ENCODE measurements at regions not wholly inside any gene's neighbourhood (a gene's known extent, or its start where the extent isn't known, plus 50 kb on each side); places are given as distances from the start of the nearest gene placed in this dataset.
"Not testable (repeated sequence)": the region's sequence is repeated elsewhere in the genome, so short reads cannot be mapped to it uniquely, and the experiment has no call there.

DNA sequence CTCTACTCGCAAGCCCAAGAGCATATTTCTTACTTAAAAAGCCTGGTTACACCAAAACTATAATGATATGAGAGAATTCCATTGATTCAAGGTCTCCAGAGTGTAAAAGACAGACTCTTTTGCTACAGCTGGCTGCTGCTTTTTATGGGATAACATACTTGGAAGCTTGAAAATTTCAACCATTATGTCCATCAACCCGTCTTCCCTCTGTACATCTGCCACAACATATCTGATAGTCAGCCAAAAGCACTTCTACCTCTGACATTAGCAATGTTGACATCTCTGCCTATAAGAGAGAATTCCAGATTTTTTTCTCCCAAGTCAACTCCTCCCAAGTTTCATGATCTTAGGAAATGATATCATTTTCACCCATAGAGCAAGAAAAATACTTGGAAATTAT lies 54.4 kb upstream of the IQCM start:
- DNase-seq (ENCODE audit: low spot score): no peak

DNA sequence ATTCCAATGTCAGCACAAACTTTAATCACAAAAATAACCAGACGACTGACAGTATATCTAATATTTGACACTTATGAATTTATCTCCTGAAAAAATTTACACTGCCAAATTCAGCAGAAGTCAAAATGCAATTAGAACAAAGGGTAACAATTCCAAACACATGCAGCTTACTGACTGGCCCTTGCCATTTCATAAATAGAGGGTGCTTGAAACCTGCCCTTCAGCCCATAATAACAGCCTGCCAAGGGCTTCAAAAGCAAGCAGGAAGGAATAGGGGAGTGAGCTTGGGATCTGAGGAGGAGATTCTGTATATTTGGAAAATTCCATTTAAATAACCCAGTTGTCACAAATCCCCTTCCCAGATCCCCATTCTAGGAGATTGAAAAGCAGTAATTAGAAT lies 66.1 kb upstream of the IQCM start:
- no peak for DNase-seq (ENCODE audit: low spot score)

DNA sequence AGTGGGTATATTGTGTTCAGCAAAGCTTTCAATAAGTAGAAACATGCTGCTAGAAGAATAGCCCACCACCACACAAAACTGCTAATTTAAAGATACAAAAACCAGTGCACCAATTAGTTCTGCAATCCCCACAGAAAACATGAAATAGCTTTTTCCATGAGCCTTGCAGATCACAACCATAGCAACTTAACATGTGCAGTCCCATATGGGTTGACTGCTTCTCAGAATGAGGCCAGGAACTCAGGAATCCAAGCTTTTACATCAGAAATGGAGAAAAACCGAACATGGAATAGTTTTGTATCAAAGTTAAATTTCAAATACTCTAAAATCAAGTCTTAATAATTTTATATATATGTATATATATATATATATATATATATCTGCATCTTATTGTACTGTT lies 66.6 kb upstream of the IQCM start:
- no peak for DNase-seq (ENCODE audit: low spot score)

DNA sequence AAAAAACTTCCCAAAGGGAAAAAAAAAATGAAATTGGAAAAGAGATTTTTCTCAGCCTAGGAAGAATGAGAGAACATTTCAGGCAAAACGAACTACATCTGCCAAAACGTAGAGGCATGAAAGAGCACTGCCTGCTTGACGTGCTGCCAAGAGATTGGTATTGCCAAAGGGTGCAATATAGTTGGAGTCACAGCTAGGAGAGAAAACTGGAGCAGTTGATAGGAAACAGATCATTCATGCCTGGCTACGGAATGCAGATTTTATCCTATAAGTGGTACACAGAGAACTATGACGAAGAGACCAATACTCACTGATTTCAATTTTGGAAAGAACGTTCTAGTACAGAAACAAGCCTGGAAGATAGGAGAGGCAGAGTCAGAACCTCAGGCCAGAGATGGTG lies 68.4 kb upstream of the IQCM start:
- no peak for DNase-seq (ENCODE audit: low spot score)

DNA sequence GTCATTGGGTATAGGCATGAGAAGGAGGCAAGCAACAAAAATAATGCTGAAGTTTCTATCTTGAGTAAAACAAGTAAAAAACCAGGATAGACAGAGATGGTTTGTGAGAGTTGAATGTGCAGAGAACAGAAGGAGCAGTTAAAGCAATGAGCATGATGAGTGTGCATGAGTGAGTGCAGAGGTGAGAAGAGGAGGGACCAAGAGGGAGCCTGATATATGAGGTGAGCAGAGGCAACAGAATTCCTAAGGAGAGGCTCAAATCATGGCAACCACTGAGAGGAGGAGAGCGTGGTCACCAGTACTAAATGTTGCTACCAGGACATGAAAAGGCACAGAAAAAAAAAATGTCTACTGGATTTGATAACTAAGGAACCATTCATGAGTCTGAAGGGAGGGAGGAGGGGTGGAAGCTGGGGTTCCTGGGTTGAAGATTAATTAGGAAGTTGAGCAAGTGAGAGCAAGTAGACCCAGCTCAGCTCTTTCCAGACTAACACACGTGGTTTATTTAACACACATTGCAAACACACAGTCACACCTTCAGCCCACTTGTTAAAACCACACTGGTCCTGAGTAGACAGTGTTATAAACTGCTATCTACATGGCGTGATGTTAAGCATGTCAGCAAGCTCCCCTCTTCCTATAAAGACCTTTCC lies 69.0 kb upstream of the IQCM start:
- DNase-seq (ENCODE audit: low spot score): no peak

DNA sequence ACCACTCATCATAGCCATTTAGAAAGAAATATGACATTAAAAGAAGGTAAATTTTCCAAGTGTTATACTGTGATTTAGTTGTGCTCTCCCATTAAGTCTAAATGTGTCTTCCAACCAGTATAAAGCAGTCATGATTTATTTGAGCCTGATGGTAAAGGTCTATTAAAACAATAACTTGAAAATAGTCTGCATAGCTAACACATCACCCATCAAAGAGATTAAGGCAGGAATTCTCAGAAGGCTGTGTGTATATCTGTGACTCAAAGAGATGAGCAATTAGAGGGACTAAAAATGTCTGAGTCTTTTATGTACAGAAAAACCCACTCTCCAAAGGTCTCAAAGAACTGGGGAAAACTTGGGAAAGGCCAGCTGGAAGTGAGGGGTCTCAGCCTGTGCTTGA lies 70.3 kb upstream of the IQCM start:
- no peak for DNase-seq (ENCODE audit: low spot score)

DNA sequence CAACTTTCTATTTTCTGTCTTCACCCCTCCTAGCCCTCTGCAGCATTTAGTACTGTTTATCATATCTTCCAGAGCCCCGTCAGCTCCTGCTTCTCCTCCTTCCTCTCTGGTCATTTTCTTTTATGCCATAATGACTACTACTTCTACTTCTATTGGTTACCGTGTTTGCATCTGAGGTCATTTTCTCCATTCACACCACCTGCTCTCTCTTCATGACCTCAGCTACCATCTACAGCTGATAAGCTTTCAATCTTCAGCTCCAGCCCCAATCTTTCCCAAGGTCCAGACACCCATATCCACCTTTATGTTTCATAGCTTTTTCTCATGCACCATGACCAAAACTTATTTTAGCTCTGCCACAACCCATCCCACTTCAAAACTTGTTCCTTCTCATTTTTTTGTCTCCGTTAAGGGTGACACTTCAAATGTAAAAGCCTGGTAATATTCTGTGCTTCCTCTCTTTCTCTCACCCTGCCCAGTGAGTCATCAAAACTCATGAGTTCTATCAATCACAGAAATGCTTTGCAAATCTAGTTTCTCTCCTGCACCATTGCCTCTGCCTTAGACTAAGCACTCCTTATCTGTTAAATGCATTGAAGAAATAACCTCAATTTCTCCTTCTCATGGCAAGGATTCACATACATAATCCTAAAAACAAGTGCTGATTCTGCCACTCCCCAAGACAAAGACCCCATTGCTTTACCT lies 71.3 kb upstream of the IQCM start:
- no peak for DNase-seq (ENCODE audit: low spot score)

DNA sequence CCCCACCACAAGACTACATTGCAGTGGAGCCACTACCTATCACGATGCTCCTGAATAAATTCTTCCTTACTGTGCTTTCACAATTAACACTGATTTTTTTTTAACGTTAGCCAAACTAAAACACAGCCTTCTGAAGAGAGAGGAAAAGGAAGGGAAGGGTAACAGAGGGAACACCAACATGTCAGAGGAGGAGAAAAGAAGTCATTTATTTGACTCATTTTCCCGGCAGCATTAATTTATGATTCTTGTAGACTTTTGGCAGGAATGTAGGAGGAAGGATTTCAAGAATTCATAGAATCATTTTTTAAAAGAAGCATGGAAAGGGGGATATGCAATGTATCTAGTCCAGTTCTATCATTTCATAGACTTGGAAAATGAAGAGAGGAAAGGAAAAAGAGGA lies 74.3 kb upstream of the IQCM start:
- DNase-seq (ENCODE audit: low spot score): no peak

DNA sequence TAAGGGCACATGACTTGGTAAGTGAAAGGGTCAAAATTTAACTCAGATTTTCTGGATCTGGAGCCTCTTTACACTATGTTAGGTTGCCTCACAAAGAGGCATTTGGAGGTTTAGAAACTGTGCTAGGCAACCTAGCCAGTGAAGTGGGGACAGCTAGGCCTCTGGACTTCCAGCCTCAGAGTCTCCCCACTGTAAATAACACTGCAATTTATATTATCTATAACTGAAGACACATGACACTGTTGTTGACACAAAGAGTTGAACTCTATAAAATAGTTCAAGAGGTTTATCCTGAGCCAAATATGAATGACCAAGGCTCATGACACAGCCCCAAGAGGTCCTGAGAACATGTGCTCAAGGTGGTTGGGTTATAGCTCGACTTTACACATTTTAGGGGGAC lies 74.9 kb upstream of the IQCM start:
- no peak for DNase-seq (ENCODE audit: low spot score)

DNA sequence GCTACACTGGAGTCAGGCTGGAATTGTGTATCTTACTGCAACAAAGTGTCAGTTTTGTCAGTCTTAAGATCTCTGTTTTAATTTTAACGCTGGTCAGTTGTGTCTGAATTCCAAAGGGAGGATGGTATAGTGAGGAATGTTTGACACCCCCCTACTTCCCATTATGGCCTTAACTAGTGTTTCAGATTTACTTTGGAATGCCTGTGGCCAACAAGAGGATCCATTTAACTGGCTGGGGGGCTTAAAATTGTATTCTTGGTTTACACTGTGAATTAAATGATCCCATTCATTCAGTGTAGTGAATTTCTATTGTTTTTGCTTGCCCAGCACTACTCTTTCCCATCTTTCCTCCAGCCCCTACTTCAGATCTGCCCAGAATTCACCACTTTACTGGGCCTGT lies 75.8 kb upstream of the IQCM start:
- no peak for DNase-seq (ENCODE audit: low spot score)

DNA sequence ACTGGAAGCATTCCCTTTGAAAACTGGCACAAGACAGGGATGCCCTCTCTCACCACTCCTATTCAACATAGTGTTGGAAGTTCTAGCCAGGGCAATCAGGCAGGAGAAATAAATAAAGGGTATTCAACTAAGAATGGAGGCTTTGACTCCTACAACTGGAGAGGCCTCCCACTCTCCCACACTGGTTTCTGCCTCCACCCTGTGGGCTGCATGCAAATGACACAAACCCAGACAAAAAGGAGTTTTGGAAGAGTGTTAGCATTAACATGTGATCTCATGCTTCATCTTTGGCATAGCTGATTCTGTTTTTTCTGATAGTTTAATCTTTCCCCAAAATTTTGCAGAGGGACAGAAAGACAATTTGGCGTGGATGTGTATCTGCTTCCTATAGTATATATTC lies 80.8 kb upstream of the IQCM start:
- no peak for DNase-seq (ENCODE audit: low spot score)

DNA sequence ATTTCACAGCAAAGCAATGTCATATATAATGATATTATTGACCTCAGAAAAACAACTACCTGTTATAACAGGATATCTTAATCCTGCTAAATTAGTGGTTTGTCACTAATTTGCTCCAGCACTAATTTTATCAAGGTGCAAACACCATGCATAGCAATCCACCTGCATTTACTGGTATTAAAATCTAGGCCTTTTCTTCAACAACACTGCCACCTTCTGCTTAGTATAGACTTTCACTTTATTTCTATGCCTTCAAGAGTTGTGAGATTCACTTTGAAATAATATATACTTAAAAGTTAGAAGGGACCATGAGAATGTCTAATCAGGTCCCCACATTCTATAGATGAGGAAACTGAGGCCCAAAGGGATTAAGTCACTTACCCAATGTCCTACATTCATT lies 82.1 kb upstream of the IQCM start:
- no peak for DNase-seq (ENCODE audit: low spot score)

DNA sequence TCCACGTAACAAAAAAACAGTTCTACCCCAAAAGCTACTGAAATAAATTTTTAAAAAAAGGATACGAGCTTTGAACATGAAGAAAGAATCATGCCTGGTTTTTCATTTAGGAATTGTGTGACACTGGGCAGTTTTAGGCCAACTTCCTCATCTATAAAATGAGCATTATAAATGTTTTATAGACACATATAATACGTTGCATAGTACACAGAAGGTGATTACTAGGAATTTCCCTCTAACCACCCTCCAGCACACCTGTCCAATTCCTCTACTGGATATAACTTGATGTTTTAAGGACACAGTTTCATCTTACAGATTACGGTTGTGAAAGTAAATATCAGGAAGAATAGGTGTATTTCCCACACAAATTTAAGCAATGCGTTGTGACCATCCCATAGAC lies 85.5 kb upstream of the IQCM start:
- DNase-seq (ENCODE audit: low spot score): no peak

DNA sequence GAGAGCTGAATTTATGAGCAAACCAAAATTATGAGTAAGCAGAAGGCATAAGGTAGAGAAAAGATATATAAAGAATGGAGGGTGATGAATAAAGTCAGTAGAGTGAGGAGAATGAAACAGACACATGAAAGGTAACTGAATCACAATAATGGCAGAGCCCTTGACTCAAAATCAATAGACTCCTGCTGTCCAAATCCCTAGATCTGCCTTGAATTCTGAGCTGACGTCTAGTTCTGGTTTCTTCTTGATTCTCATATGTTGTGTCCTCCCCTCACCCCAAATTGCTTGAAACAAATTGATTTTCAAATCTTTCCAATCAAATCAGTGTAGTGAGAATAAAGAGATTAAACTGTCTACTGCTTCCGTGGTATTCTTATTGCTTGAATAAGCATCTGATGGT lies 86.6 kb upstream of the IQCM start:
- no peak for DNase-seq (ENCODE audit: low spot score)

DNA sequence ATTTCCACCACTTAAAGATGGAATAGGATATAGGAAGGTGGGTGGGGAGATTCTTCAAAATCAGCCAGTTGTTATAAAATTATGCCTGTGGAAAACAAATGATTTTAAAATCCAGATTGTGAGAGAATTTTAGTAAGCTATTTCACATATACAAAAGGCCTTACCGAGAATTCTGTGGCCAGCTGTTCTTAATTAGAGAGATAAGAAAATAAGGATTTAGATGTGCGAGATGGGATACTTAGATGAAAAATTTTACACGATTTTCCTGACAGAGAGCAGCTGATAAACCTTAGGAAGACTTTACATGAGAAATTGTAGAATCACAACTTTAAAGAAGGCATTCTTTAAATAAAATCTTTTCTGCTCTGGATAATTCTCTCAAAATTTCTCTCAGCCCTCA lies 94.5 kb upstream of the IQCM start:
- DNase-seq (ENCODE audit: low spot score): no peak

DNA sequence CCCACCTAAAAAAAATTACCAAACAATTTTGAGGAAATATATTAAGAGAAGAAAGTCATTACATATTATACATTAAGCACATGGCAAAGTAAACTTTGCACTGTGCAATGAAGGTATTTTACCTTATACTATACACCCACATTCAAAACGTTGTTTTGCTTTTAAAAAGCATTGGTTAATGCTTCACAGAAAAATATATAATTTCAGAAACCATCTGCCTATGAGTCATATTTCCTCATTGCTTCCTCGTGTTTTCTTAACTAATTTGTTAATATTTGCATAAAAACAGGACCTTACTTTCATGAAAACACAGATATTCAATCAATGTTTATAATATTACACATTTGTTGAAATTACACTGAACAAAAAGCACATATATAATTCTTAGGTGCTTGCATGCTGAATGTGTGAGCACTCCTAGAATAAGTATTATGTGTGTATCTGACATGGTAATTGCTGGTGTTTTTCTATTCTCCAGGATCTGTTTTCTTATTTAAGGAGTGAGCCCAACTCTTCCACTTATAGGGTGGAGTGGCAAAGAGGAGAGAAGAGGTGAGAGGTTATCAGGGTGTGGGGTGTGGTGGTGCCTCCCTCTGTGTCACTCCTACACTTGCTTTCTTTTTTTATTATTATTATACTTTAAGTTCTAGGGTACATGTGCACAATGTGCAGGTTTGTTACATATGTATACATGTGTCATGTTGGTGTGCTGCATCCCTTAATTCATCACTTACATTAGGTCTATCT lies 95.1 kb upstream of the IQCM start:
- no peak for DNase-seq (ENCODE audit: low spot score)

DNA sequence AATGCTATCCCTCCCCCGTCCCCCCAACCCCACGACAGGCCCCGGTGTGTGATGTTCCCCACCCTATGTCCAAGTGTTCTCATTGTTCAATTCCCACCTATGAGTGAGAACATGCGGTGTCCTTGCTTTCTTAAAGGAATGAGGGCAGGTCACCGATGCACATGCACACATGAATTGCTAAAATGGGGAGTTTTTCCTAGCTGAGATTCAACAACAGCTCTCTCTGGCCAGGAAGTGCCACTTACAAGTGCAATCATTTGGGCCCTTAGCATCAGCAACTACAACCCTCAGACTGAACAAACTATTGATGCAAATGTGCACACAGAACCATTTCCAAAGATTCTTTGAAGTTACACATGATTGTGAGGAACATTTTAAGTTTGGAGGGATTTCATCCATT lies 95.7 kb upstream of the IQCM start:
- DNase-seq (ENCODE audit: low spot score): no peak

DNA sequence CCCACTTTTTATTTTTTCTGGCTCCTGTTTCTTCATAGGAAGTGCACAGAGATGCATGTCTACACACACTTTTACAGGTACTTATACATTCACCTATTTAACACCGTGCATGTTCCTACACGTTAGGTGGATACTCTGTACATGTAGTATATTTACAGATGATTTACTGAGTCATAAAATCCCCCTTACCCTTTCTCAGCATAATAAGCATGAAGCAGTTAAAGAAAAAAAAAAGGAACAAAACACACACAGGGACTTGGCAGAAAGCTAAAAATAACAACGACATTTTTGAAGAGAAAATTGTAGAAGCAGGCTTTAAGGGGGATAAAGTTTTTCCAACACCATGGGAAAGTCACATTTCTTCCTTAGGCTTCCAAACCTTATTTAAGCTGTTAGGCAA lies 96.4 kb upstream of the IQCM start:
- no peak for DNase-seq (ENCODE audit: low spot score)

DNA sequence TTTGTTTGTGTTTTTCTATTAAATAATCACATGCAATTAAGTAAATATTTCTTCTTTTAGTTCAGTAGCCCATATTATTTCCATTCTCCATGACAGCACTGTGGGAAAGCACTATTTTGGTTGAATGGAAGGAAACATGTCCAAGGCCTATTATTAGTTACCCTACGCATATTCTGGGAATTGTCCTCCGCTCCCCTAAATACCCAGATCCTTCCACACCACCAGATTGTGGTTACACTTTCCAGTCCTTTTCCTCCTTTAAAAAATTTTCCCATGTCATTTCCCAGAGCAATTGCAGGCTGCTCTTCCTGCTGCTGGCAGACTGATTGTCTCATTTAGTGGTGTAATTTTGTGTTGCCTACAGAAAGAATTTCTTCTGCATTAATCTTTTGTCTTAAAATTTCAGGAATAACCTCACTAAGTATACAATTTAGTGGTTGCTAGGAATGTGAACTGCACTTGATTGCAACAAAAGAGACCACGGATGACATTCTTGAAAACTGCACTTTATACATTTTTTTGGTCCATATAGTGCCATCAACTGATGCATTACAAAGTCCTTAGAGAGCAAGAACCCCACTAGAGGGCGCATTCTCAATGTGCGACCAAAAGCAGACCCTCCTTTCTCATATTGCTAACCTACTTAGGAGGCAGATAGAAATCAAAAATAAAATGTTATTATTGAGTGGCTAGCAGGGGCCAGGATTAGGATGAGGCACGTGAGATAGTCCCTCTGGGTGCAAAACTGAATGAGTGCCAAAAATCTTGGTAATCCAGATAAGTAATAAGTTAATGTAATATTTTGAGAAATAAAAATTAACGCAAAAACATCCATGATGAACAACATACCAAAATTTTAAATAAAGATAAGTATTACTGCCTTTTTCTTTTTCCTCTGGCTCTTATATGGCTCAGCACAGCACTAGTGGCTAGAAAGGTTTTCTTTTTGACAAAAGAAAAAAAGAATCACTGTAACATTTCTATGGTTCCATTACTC lies 98.8 kb upstream of the IQCM start:
- DNase-seq (ENCODE audit: low spot score): no peak

DNA sequence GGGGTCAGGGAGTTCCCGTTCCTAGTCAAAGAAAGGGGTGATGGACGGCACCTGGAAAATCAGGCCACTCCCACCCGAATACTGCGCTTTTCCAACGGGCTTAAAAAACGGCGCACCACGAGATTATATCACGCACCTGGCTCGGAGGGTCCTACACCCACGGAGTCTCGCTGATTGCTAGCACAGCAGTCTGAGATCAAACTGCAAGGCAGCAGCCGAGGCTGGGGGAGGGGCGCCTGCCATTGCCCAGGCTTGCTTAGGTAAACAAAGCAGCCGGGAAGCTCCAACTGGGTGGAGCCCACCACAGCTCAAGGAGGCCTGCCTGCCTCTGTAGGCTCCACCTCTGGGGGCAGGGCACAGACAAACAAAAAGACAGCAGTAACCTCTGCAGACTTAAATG lies 100.1 kb upstream of the IQCM start:
- DNase-seq (ENCODE audit: low spot score): not testable (repeated sequence)

DNA sequence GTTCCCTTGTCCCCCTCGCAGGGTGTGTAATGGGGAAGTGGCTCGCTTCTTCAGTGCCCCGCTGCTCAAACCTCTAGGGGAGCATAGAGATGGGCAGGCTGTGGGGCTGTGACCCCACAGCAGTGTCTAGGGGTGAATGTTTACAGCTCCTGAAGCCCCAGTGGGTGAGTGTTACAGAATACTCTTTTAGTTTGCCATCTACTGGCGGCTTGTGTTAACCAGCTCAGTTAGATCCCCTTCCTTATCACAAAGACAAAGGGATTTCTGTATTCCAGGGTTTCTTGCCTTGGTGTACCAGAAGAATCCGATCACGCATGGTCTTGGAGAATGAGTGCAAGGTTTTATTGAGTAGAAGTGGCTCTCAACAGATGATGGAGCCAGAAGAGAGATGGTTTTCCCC lies 108.1 kb upstream of the IQCM start:
- DNase-seq (ENCODE audit: low spot score): no peak

DNA sequence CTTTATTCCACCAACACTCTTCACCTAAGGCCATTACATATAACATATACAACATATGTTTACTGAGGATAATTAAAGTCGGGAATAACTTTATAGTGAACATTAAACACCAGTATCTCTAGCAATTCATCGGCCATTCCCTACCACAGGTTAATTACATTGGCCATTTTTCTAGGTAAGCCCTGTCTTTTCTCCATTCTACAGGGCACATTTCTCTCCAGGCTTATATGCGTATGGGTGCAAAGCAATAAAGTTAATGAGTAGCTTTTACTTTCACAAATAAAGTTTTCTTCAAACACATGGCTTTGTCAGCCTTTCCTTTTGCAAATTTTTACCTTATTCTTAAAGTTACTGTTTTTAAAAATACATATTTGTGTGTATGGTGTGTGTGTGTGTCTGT lies 111.9 kb upstream of the IQCM start:
- no peak for DNase-seq (ENCODE audit: low spot score)

All from ecto neural progenitor cell (in vitro differentiated cells).